ENCODE measurements at regions not wholly inside any gene's neighbourhood (a gene's known extent, or its start where the extent isn't known, plus 50 kb on each side); places are given as distances from the start of the nearest gene placed in this dataset.

DNA sequence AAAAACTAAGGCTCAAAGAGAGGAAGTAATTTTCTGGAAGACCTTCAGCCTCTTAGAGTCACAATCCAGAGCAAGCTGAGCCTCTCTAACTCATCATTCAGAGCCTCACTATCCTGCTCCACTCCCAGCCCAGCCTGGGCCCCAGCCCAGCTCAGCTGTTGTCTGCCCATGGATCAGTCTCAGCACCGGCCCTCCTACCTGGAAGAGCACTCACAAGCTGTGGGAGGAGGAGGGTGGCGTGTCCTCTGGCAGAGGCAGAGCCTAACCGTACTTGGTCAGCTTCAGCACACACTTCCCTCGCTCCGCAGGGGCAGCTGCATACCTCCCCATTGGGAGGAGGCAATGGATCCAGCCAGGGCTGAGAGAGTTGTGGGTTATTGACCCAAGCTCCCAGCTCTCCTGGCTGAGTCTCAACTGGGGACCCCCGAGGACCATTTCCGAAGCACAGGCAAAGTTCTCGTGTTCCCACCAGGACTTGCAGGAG is 66.7 kb upstream of the GPR26 start:
- TF ChIP-seq, protein P1, sequence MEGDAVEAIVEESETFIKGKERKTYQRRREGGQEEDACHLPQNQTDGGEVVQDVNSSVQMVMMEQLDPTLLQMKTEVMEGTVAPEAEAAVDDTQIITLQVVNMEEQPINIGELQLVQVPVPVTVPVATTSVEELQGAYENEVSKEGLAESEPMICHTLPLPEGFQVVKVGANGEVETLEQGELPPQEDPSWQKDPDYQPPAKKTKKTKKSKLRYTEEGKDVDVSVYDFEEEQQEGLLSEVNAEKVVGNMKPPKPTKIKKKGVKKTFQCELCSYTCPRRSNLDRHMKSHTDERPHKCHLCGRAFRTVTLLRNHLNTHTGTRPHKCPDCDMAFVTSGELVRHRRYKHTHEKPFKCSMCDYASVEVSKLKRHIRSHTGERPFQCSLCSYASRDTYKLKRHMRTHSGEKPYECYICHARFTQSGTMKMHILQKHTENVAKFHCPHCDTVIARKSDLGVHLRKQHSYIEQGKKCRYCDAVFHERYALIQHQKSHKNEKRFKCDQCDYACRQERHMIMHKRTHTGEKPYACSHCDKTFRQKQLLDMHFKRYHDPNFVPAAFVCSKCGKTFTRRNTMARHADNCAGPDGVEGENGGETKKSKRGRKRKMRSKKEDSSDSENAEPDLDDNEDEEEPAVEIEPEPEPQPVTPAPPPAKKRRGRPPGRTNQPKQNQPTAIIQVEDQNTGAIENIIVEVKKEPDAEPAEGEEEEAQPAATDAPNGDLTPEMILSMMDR (IDR thresholded peaks at IDR 0.05; ENCODE audit: unreplicated experiment) = no peak
- Mint-ChIP-seq H3K4me3 (ENCODE audit: low read depth) (no peak overlapping the region), H3K27ac (no peak overlapping the region), H3K27me3 (peaks cover 12% of the 10 kb centered on the region), H3K36me3 (ENCODE audit: insufficient read depth) (no peaks in the 10 kb centered on the region), H3K4me1 (ENCODE audit: low read depth) (no peaks in the 10 kb centered on the region), H3K9me3 (ENCODE audit: low read depth) (peaks cover 4% of the 10 kb centered on the region)
- no peak for DNase-seq (ENCODE audit: low spot score, unreplicated experiment)

DNA sequence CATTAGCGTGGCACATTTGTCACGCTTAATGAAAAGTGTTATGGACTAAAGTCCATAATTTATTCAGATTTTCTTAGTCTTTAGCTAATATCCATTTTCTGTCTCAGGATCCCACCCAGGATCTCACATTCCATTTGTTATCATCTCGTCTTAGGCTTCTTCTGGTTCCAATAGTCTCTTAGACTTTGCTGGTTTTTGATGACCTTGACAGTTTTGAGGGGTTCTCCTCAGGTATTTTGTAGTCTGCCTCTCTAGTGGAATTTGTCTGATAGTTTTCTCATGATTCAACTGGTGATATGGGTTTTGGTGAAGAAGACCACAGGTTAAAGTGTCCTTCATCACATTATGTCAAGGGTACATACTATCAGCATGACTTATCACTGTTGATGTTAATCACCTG is 66.0 kb upstream of the GPR26 start:
- no peak overlapping the region for H3K4me3 Mint-ChIP-seq (ENCODE audit: low read depth)
- no peaks in the 10 kb centered on the region for H3K36me3 Mint-ChIP-seq (ENCODE audit: insufficient read depth)
- peaks cover 12% of the 10 kb centered on the region for H3K27me3 Mint-ChIP-seq
- peaks cover 4% of the 10 kb centered on the region for H3K9me3 Mint-ChIP-seq (ENCODE audit: low read depth)
- TF ChIP-seq, protein P1 (IDR thresholded peaks at IDR 0.05; ENCODE audit: unreplicated experiment) = no peak
- H3K4me1 Mint-ChIP-seq (ENCODE audit: low read depth) = no peaks in the 10 kb centered on the region
- no peak overlapping the region for H3K27ac Mint-ChIP-seq
- no peak for DNase-seq (ENCODE audit: low spot score, unreplicated experiment)

DNA sequence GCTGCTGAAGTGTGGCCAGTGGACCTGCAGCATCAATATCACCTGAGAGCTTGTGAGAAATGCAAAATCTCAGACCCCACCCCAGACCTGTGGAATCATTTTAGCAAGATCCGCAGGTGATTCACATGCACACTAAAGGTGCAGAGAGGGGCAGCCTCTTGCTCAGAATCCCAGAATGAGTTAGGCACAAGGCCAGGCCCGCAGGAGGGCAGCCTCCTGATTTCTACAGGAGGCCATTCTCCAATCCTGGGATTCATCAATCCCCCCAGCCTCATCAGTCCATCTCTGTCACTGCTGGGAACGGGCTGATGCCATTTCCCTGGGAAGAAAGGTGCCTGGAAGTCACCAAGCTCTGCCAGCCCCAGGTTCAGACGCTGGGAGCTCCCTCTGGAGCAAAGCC is 63.0 kb upstream of the GPR26 start:
- no peak overlapping the region for H3K27ac Mint-ChIP-seq
- no peaks in the 10 kb centered on the region for H3K36me3 Mint-ChIP-seq (ENCODE audit: insufficient read depth)
- H3K27me3 Mint-ChIP-seq = peaks cover 27% of the 10 kb centered on the region
- no peaks in the 10 kb centered on the region for H3K4me1 Mint-ChIP-seq (ENCODE audit: low read depth)
- H3K4me3 Mint-ChIP-seq (ENCODE audit: low read depth) = no peak overlapping the region
- DNase-seq (ENCODE audit: low spot score, unreplicated experiment) = no peak
- TF ChIP-seq, protein P1 (IDR thresholded peaks at IDR 0.05; ENCODE audit: unreplicated experiment) = no peak
- H3K9me3 Mint-ChIP-seq (ENCODE audit: low read depth) = peaks cover 4% of the 10 kb centered on the region

DNA sequence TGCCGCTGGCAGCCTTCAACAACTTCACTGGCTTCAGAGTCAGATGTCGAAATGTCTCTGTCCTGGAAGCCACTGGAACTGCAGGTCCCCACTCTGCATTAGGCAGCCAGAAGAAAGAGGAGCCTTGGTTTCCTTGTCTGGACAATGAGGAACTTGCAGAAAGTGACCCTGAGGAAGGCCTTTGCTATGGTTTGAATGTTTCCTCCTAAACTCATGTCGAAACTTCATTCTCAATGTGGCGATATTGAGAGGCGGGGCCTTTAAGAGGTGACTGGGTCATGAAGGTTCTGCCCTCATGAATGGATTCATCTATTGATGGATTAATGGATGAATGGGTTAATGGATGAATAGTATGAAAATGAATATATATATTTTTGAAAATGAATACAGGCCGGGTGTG is 61.6 kb upstream of the GPR26 start:
- Mint-ChIP-seq H3K4me1 (ENCODE audit: low read depth) (no peaks in the 10 kb centered on the region), H3K36me3 (ENCODE audit: insufficient read depth) (no peaks in the 10 kb centered on the region), H3K4me3 (ENCODE audit: low read depth) (no peak overlapping the region), H3K9me3 (ENCODE audit: low read depth) (peaks cover 4% of the 10 kb centered on the region), H3K27ac (no peak overlapping the region), H3K27me3 (peaks cover 32% of the 10 kb centered on the region)
- DNase-seq (ENCODE audit: low spot score, unreplicated experiment) = no peak
- TF ChIP-seq, protein P1 (IDR thresholded peaks at IDR 0.05; ENCODE audit: unreplicated experiment) = no peak

DNA sequence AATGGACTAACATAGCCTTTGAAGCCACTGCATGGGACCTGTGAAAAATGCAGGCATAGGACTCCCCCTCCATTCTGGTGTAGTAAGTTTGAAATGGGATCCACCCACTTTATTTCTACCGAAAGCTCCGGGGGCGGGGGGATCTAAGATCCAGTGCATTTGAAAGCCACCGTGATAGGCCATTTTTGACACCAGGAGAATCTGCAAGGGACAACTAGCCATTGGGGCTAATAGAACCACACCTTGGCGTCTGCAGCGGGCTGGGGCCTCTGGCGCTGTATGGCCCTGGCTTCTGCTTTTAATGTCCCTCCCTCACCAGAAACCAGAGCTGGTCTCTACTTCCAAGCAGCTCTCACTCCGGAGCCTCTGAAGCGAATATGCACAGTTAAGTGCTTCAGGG is 60.1 kb upstream of the GPR26 start:
- Mint-ChIP-seq H3K9me3 (ENCODE audit: low read depth) (peaks cover 4% of the 10 kb centered on the region), H3K4me3 (ENCODE audit: low read depth) (no peak overlapping the region), H3K27ac (no peak overlapping the region), H3K4me1 (ENCODE audit: low read depth) (no peaks in the 10 kb centered on the region), H3K36me3 (ENCODE audit: insufficient read depth) (no peaks in the 10 kb centered on the region), H3K27me3 (peaks cover 34% of the 10 kb centered on the region)
- DNase-seq (ENCODE audit: low spot score, unreplicated experiment) = no peak
- TF ChIP-seq, protein P1 (IDR thresholded peaks at IDR 0.05; ENCODE audit: unreplicated experiment) = no peak

All from progenitor cell of endocrine pancreas (in vitro differentiated cells).